ENCODE measurements at regions not wholly inside any gene's neighbourhood (a gene's known extent, or its start where the extent isn't known, plus 50 kb on each side); places are given as distances from the start of the nearest gene placed in this dataset.

GRCh38 chr7:118559207-118559606 is 334.7 kb downstream of the ANKRD7 start:
- H3K4me1 ChIP-seq (ENCODE audit: control insufficient read depth in 2 of 2, insufficient read depth in 2 of 2, low read length in 2 of 2) = no peaks in the 10 kb centered on the region
- TF ChIP-seq, protein P1, sequence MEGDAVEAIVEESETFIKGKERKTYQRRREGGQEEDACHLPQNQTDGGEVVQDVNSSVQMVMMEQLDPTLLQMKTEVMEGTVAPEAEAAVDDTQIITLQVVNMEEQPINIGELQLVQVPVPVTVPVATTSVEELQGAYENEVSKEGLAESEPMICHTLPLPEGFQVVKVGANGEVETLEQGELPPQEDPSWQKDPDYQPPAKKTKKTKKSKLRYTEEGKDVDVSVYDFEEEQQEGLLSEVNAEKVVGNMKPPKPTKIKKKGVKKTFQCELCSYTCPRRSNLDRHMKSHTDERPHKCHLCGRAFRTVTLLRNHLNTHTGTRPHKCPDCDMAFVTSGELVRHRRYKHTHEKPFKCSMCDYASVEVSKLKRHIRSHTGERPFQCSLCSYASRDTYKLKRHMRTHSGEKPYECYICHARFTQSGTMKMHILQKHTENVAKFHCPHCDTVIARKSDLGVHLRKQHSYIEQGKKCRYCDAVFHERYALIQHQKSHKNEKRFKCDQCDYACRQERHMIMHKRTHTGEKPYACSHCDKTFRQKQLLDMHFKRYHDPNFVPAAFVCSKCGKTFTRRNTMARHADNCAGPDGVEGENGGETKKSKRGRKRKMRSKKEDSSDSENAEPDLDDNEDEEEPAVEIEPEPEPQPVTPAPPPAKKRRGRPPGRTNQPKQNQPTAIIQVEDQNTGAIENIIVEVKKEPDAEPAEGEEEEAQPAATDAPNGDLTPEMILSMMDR (IDR thresholded peaks at IDR 0.05) = no peak
- no peak for TF ChIP-seq EZH2 (IDR thresholded peaks at IDR 0.05; ENCODE audit: borderline replicate concordance, insufficient read depth, low read depth, low read length, poor library complexity, severe bottlenecking)
- ChIA-PET POLR2A (no interaction called here), CTCF (no interaction called here)
- no peak overlapping the region for H2AFZ ChIP-seq (ENCODE audit: insufficient read depth, low read depth, low read length, poor library complexity, severe bottlenecking)
- H3K27ac Mint-ChIP-seq = no peak overlapping the region
- H3K79me2 ChIP-seq (ENCODE audit: control insufficient read depth, insufficient read depth, low read length) = no peaks in the 10 kb centered on the region
- no peak overlapping the region for H3K9ac ChIP-seq (ENCODE audit: low read length)
- ATAC-seq (ENCODE audit: low read depth) (no peak), DNase-seq (no peak)
- no peak overlapping the region for H3K4me2 ChIP-seq (replicated peaks; ENCODE audit: low read depth, low read length, poor library complexity, severe bottlenecking)
- no peaks in the 10 kb centered on the region for H4K20me1 ChIP-seq (ENCODE audit: control insufficient read depth, insufficient read depth, low read length, poor library complexity, severe bottlenecking)
- H3K27ac ChIP-seq (ENCODE audit: low read length in 2 of 2) = no peak overlapping the region
- peaks cover 0 to 10% (median 2%) of the 10 kb centered on the region in 3 donors for H3K9me3 ChIP-seq (ENCODE audit: control extremely low read depth in 1 of 3, control insufficient read depth in 2 of 3, insufficient read depth in 1 of 3, low read length in 2 of 3)
- no peaks in the 10 kb centered on the region for H3K27me3 Mint-ChIP-seq
- no peak overlapping the region for H3K4me3 ChIP-seq (ENCODE audit: control extremely low read depth in 1 of 5, extremely low read depth in 1 of 5, insufficient read depth in 1 of 5, low read depth in 2 of 5, low read length in 4 of 5)
- H3K36me3 ChIP-seq (replicated peaks in 1 of 2; ENCODE audit: control extremely low read depth in 1 of 2, control insufficient read depth in 1 of 2, extremely low read depth in 1 of 2, insufficient read depth in 2 of 2, low read length in 1 of 2) = no peaks in the 10 kb centered on the region
- intact Hi-C loops (cut with micrococcal nuclease) = no loop called here
- no CpG with 5 or more reads among the region's 1 CpG for WGBS (ENCODE audit: insufficient coverage)
- H3K9me3 Mint-ChIP-seq (ENCODE audit: insufficient read depth) = no peaks in the 10 kb centered on the region
- H3K4me3 Mint-ChIP-seq = no peak overlapping the region
- no peaks in the 10 kb centered on the region for H3K4me1 Mint-ChIP-seq
- H3K27me3 ChIP-seq (replicated peaks in 1 of 4; ENCODE audit: control extremely low read depth in 1 of 4, control insufficient read depth in 3 of 4, insufficient read depth in 4 of 4, low read length in 3 of 4) = no peaks in the 10 kb centered on the region

DNA sequence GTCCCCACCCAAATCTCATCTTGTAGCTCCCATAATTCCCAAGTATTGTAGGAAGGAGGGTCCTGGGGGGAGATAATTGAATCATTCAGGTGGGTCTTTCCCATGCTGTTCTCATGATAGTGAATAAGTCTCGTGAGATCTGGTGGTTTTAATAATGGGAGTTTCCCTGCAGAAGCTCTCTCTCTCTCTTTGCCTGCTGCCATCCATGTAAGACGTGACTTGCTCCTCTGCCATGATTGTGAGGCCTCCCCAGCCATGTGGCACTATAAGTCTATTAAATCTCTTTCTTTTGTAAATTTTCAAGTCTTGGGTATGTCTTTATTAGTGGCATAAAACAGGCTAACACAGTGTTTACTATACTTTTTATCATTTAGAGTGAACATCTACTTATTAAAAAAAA is 338.8 kb downstream of the ANKRD7 start:
- Histone ChIP-seq H3K27ac (ENCODE audit: low read length in 2 of 2) (no peak overlapping the region), H3K36me3 (replicated peaks in 1 of 2; ENCODE audit: control extremely low read depth in 1 of 2, control insufficient read depth in 1 of 2, extremely low read depth in 1 of 2, insufficient read depth in 2 of 2, low read length in 1 of 2) (no peaks in the 10 kb centered on the region), H3K79me2 (ENCODE audit: control insufficient read depth, insufficient read depth, low read length) (no peaks in the 10 kb centered on the region), H3K9ac (ENCODE audit: low read length) (no peak overlapping the region), H3K9me3 (ENCODE audit: control extremely low read depth in 1 of 3, control insufficient read depth in 2 of 3, insufficient read depth in 1 of 3, low read length in 2 of 3) (peaks cover 0 to 7% (median 2%) of the 10 kb centered on the region in 3 donors), H2AFZ (ENCODE audit: insufficient read depth, low read depth, low read length, poor library complexity, severe bottlenecking) (no peak overlapping the region), H3K4me2 (replicated peaks; ENCODE audit: low read depth, low read length, poor library complexity, severe bottlenecking) (no peak overlapping the region), H3K4me1 (ENCODE audit: control insufficient read depth in 2 of 2, insufficient read depth in 2 of 2, low read length in 2 of 2) (no peaks in the 10 kb centered on the region), H3K27me3 (replicated peaks in 1 of 4; ENCODE audit: control extremely low read depth in 1 of 4, control insufficient read depth in 3 of 4, insufficient read depth in 4 of 4, low read length in 3 of 4) (no peaks in the 10 kb centered on the region), H4K20me1 (ENCODE audit: control insufficient read depth, insufficient read depth, low read length, poor library complexity, severe bottlenecking) (no peaks in the 10 kb centered on the region), H3K4me3 (ENCODE audit: control extremely low read depth in 1 of 5, extremely low read depth in 1 of 5, insufficient read depth in 1 of 5, low read depth in 2 of 5, low read length in 4 of 5) (no peak overlapping the region)
- no peaks in the 10 kb centered on the region for H3K4me1 Mint-ChIP-seq
- intact Hi-C loops (cut with micrococcal nuclease) = no loop called here
- ChIA-PET POLR2A (no interaction called here), CTCF (no interaction called here)
- no peak for DNase-seq
- H3K9me3 Mint-ChIP-seq (ENCODE audit: insufficient read depth) = no peaks in the 10 kb centered on the region
- 80% methylated on average over 1 of the region's 2 CpGs for WGBS (ENCODE audit: insufficient coverage)
- TF ChIP-seq, protein P1 (IDR thresholded peaks at IDR 0.05) = no peak
- TF ChIP-seq EZH2 (IDR thresholded peaks at IDR 0.05; ENCODE audit: borderline replicate concordance, insufficient read depth, low read depth, low read length, poor library complexity, severe bottlenecking) = no peak
- H3K27me3 Mint-ChIP-seq = no peaks in the 10 kb centered on the region
- no peak overlapping the region for H3K27ac Mint-ChIP-seq
- H3K4me3 Mint-ChIP-seq = no peak overlapping the region
- no peak for ATAC-seq (ENCODE audit: low read depth)
